ENCODE measurements at regions not wholly inside any gene's neighbourhood (a gene's known extent, or its start where the extent isn't known, plus 50 kb on each side); places are given as distances from the start of the nearest gene placed in this dataset.
A peak's percentile ranks its signal among the peaks of the same experiment; 100 is the strongest.

DNA sequence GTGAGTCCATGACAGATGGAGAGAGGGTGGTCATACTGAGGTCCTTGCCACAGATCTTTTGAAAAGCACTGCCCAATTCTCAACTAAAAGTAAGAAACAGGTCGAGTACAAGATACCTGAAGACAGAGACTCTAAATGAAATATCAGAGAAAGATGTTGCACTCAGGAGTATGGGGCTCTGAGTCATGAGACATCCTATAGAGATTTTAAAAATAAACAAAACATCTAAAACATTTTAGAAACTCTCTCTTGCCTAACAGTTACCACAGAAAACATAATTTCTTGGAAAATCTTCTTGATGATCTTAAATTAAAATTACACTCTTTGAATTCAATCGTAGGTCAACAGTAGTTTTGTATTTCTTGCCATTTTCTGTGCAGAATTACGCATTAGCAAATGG lies 348.9 kb upstream of the MARCKS start:
- no peak for DNase-seq (ENCODE audit: low spot score)

DNA sequence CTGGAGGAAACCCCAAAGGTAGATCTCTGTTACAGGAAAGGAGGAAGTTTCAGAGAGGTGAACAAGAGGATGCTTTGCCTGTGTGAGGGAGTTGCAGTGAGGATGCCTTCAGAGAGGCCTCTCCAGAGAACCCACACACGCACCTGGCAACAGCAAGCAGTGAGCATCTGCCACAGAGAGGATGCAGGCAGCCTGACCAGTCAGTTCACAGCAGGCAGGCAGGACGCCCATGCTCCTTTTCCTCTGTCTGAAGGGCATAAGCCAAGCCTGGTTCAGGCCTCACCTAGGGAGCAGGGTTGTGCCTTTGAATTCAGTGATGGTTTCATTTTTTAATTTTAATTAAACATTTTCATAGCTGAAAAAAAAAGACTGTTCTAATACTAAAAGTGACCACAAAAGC lies 346.0 kb upstream of the MARCKS start:
- no peak for DNase-seq (ENCODE audit: low spot score)

DNA sequence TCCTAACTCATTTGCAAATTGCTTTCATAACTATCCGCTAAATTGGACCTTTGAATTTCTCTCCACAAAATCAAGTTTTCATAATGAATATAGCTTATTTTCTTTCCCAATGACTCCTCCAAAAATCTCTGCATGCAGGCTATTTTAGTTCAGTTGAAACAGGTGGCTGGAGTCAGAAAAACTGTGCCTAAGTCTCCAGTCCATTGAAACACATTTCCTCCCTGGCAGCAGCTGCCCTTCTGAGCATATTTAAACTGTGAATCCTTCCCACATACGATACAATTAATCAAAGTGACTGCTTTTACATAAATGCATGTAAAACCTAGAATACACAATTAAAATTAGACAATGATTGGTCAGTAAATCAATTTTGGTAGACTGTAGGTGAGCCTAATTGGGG lies 344.6 kb upstream of the MARCKS start:
- no peak for DNase-seq (ENCODE audit: low spot score)

DNA sequence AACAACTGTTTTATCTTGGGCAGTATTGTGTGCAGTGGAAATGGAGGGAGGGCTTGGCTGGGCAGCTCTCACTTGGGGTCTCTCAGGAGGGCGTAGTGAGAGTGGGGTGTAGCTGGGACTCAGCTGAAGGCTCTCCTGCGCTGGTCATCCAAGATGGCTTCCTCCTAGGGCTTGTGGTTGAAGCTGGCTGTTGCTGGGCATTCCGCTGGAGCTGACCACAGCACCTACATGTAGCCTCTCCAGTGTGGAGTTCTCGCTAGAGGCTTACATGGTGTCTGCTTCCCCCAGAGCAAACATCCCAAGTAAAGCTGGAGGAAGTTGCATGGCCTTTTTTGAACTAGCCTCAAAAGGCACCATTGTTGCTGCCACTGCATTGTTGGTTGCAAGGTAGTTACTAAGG lies 344.1 kb upstream of the MARCKS start:
- no peak for DNase-seq (ENCODE audit: low spot score)

DNA sequence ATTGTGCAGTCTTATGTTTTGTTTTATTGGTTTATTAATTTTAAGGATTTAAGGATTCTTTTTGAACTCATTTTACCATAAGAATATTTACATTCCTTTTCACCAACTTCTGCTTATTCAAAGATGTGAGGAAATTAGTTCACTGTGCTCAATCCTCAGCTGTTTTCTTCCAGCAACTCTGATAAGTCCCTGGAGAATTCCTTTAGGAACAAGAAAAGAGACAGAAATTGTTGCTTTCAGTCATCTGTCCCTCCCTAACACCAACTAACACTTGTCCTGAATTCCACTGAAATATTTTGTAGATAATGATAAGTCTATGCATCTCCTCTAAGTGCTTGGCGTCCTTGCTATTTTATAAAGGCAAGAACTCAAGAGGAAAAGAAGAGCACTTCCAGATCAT lies 334.8 kb upstream of the MARCKS start:
- no peak for DNase-seq (ENCODE audit: low spot score)

DNA sequence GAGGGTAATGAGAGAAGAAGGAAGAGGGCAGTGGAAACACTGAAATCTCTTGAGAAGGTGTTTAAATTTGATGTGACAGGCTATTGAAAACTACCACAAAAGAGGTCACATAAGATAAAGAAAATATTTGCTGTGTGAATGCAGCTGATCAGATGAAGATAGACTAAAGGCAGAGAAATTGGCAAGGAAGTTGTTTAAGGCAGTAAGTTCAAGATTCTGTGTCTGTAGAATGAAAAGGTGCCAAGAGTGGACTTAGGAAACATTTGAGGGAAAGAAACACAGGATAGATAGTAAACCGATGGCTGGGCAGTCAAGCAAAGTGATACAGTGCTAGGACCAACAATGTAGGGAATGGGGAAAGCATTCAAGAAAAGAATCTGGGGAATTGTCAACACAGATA lies 332.3 kb upstream of the MARCKS start:
- DNase-seq (ENCODE audit: low spot score): no peak

DNA sequence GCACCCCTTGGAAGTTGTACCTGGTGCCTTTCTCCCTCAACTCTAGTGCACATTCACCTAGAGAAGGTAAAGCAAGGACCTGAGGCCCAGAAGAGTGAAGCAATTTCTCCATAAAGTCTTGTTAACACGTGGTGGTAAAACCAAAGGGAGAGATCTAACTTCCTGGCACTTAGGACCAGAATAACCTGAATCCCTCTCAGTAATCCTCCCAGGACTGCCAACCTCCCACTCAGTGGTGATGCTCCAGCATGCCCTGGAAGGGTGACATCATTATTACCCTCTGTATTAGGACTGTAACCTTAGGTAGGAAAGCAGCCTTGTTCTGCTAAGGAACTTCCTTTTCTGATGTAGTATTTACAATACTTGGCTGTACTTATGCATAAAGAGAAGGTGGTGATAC lies 330.6 kb upstream of the MARCKS start:
- DNase-seq (ENCODE audit: low spot score): no peak

DNA sequence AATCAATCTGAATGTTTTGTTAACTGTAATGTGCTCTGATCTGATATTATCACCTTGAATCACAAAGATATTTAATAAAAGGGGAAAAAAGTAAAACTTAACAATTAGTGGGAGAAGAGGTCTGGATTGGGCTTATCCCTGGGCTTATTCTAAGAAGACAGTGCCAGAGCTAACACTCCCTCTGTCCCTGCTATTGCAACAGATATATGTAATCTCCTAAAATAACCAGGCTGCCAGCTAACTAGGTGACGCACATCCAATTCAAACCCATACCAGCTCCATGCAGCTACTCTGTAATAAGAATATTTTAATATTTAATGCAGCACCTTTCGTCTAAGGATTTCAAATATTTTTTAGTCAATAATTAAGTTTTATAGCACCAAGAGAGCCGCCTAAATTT lies 330.1 kb upstream of the MARCKS start:
- DNase-seq (ENCODE audit: low spot score): no peak

DNA sequence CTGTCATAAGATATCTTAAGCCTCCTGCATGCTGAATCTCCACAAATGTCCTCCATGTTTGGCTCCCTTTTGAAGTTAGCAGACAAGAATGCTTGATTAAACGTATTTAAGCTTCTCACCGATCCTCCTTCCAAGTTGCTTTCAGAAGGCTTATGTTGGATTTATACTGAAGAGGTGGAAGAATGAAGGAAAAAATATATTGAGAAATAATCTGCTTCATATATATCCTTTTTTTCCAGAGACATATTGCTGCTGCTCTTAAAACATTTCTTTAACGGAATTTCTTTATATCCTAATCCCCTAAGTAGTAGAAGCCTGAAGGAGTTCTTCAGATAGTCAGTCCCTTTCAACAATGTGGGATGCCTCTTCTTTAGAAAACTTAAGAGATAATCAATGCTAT lies 329.0 kb upstream of the MARCKS start:
- DNase-seq (ENCODE audit: low spot score): no peak

DNA sequence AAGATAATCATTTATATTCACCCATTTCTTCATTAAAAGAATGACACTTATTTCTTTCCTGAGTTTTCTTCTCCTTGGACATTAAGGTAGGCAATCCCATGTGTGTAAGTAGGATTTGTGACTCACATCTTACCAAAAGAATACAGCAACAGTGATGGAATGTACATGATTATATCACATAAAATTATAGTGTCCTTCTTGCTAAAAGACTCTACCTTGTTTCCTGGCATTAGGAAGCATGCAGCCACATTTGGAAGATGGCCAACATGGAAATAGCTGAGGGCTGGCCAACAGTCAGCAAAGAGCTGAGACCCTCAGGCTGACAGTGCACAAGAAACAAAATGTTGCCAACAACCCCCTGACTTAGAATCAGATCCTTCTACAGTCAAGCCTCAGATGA lies 327.9 kb upstream of the MARCKS start:
- DNase-seq (ENCODE audit: low spot score): peak; percentile 13

DNA sequence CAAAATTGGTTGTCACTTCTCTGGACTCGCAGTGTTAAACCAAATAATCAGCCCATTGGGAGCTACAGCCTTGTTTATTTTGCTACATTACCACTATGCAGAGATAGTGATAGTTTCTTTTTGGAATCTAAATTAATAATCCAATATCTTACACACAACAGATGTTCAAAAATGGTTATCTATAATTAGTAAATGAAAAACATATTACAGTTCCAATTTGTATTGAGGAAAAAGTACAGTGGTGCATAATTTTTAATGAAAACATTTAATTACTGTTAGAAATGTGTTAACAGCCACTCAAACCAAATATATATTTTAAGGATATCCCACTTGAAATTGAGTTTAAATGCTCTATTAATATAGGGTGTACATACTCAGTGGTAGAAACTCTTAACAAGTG lies 327.3 kb upstream of the MARCKS start:
- no peak for DNase-seq (ENCODE audit: low spot score)

DNA sequence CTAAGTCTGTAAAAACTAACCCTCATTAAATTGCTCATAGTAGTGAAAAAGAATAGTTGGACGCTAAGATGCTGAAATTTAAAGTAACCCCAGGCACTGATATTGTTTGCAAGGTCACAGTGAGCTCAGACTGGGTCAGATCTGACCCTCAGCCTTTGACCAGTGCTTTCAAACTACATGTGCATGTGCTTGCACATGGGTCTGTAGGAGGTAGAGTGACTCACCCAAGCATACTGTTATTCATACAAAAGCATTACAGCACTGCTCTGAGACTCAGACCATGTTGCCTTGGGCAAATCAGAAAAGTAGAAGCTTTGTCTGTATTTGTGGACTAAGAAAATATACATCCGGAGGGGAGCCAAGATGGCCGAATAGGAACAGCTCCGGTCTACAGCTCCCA lies 326.4 kb upstream of the MARCKS start:
- DNase-seq (ENCODE audit: low spot score): peak; percentile 66

DNA sequence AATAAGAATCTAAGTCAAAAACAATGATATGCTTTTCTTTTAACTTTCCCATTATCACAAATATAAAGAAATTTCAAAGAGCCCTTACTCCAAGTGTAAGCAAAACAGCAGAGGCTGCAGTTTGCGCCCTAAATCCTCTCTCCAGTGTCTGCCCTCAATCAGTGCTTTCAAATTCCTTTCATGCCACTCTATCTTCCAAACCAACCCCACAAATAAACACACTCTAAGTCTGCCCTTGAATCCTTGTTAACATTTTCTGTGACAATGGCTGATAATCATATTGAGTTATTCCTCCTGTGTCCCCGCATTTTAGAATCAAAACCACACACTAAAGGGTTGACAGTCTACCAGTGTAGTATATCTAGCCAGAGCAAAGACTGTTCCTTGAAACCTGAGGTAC lies 317.9 kb upstream of the MARCKS start:
- DNase-seq (ENCODE audit: low spot score): peak; percentile 17

DNA sequence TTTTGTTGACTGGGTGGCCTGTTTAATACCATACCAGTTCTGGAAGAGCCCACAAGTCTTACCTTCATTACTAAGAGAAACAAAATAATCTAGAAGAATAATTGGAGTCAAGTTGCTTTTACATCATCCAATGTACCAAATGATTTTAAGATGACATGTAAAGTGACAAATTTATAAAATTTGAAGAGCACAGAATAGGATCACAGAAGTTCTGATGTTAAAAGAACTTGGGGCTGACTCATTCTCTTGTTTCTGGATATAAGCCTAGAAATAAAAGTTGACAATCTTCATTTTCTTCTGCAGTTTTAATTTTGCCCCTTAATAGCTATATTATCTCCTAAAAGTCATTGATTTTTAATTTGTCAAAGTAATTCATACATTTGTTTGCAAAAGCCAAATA lies 317.5 kb upstream of the MARCKS start:
- peak; percentile 9 for DNase-seq (ENCODE audit: low spot score)

DNA sequence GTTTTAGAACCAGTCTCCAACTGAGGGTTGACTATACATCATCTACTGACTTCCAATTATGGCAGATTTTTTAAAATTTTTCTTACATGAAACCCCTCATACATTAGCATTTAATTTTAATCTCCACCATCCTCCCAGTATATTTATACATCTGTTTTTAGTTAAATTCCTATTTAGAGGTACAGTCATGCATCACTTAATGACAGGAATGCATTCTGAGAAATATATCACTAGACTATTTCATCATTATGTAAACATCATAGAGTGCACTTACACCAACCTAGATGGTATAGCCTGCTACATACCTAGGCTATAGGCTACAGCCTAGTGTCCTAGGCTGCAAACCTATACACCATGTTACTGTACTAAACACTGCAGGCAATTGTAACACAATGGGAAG lies 316.7 kb upstream of the MARCKS start:
- DNase-seq (ENCODE audit: low spot score): no peak

DNA sequence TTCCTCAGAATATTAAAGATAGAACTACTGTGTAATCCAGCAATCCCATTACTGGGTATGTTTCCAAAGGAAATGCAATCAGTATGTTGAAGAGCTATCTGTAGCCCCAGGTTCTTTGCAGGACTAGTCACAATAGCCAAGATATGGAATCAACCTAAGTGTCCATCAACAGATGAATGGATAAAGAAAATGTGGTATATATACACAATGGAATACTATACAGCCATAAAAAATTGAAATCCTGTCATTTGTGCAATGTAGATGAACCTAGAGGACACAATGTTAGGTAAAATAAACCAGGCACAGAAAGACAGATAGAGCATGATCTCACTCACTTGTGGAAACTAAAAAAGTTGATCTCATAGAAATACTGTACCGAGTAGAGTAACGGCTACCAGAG lies 306.0 kb upstream of the MARCKS start:
- DNase-seq (ENCODE audit: low spot score): no peak

DNA sequence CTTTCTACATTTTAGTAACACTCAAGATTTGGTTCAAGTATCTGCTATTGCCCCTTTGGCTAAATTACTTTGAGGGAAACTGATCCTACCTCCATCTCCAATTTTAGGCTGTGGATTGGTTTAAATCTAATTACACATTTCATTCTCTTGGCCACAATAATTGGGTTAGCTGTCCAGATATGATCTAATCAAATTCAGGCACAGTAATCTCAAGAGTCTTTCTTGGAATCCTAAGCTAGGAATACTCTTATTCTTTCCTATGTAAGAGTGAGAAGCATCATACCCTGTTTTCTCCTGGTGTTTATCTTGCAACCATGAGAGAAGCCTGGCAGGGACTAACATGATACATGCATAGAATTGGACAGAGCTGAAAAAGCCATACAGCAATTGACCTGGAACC lies 300.4 kb upstream of the MARCKS start:
- no peak for DNase-seq (ENCODE audit: low spot score)

DNA sequence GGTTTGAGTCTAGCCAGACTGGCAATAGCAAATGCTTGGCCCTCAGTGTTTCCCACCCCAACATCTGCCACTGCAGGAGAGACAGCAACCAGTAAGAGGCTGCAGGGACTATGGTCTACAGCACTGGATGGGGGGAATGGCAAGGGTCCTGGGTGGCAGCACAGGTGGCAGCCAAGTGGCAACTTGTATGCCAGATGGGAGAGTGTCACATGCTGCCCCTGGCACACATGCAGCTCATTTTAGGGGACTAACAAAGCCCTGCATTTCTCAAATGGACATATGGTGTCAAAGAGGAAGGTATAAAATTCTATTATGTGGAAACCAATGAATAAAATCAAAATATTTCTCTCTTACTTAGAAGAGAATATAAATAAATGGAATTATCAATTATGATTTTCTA lies 298.7 kb upstream of the MARCKS start:
- DNase-seq (ENCODE audit: low spot score): no peak

DNA sequence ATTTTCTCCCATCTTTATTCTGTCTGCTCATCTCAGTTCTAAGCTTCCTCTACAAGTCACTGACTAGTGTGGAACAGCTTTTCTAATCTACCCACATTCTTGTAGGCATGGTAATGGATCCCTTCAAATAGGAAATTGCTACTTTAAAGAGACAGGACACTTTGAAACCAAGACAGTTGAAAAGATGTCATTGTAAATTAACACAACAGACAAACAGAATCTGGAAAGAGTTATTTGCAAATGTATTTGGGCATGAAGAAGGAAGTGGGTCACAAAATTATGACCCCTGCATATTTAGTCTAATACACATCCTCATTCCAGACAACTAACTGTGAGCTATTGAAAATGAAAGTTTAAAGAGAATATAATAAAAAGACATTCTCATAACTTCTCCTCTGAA lies 298.2 kb upstream of the MARCKS start:
- DNase-seq (ENCODE audit: low spot score): no peak

DNA sequence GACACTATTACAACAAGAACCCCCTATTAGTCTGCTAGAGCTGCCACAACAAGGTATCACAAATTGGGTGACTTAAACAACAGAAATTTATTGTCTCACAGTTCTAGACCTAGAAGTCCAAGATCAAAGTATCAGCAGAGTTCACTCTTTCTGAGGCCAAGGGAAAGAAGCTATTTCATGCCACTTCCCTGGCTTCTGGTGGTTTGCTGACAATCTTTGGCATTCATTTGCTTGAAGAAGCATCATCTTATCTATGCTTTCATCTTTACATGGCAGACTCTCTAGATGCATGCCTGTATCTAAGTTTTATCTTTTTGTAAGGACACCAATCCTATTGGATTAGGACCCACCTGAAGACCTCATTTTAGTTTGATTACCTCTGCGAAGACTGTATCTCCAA lies 296.8 kb upstream of the MARCKS start:
- DNase-seq (ENCODE audit: low spot score): no peak

DNA sequence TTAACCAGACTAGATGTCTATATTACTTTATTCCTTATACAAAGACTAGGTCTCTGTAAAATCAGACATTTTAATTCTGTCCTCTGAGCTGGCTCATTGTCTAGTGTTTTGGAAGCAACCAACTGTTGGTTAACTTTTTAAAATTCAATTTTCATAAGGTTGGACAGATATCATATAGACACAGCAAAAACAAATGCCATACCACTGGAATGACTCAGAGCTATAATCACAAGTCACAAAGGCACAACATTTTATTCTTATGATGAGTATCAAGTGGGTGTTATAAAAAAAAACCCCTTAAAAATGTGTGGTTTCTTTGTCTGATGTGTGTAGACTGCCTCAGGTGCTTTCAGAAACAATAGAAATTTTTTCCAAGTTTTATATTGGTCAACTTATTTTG lies 296.2 kb upstream of the MARCKS start:
- no peak for DNase-seq (ENCODE audit: low spot score)

DNA sequence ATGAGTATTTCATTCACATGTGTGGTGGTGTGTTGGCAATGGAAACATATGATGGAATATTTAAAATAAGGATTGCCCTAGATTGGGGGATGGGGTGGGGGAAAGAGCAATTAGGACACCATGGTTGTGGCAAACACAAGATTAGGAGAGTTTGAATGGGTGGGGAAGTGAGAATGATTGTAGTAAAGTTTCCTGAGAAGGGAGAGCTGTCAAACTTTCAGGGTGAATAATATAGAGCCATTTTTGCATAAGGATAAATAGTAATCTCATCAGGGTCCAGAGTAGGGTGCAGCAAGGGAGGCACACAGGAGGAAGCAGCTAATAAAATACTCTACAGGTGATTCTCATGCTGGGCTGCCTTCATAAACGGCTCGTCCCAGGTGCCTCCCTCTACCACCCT lies 294.9 kb upstream of the MARCKS start:
- no peak for DNase-seq (ENCODE audit: low spot score)

DNA sequence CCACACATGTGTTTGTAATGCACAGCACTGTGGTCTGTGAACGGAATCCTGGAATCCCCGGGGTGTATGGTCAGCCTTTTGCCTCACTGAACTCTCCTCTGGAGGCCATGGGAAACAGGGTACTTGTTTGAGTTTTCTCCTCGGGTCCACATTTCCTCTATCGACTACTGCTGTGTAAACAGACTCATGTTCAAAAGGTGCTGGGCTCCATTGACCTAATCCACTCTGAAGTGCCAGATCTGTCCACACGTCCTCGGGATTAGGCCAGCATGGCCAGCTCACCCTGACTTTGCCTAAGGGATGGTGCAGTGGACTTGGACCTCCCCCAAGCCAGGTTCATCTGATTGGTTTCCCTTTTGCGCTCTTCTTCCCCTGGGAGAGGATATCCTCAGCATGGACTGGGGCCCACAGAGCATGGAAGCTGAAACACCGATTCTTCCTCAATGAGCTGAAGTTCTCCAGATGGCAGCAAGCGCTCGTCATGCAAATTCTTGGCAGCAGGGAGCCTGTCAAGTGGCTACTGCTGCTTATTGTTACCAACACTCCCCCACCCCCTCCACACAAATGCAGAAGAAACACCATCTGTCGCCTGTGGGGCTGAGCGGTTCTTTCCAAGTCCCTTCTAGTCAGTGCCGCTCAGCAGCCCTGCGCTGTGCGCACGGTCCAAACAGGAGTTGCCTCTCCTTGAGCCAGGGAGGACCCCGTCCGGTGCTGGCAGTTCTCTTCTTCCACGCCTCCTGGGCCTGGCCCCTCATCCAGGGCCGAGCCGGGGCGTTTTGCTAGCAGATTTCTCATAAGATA lies 292.6 kb upstream of the MARCKS start:
- DNase-seq (ENCODE audit: low spot score): peak; percentile 73

DNA sequence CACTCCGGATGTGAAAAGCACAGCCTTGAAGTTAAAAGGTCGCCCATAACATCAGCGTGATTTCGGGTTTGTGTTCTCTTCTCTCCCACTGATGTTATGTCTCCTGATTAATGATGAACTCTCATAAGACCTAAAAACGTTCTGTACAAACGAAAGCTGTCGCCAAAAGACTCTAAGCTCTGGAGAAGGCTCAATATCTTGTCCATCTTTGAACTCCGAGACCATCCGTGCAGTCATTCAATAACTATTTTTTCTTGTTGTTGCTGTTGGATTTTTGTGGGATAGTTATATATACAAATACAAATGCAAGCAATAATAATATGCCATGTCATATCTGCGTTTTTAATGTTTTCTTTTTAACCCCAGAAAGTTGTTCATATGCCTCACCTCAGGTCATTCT lies 291.8 kb upstream of the MARCKS start:
- DNase-seq (ENCODE audit: low spot score): peak; percentile 18

DNA sequence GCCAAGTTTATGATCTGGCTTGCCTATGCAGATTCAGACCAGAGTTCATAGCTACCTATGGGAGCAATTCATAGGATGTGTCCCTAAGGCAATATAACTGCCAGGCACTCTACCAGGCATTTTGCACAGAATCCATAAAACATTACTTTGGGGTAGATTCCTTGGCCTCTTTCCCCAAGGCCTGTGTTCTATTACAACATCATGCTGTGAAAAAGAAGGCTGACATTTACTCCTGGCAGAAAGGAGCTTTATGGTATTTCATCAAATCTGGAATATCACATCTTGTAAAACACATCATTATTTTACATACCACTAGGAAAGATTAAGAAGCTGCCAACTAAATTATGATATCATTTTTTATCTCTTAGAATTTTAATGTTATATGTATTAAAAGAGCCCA lies 287.0 kb upstream of the MARCKS start:
- DNase-seq (ENCODE audit: low spot score): no peak

Measured in hepatic stellate cell (primary cell).